ENCODE measurements at regions not wholly inside any gene's neighbourhood (a gene's known extent, or its start where the extent isn't known, plus 50 kb on each side); places are given as distances from the start of the nearest gene placed in this dataset.

DNA sequence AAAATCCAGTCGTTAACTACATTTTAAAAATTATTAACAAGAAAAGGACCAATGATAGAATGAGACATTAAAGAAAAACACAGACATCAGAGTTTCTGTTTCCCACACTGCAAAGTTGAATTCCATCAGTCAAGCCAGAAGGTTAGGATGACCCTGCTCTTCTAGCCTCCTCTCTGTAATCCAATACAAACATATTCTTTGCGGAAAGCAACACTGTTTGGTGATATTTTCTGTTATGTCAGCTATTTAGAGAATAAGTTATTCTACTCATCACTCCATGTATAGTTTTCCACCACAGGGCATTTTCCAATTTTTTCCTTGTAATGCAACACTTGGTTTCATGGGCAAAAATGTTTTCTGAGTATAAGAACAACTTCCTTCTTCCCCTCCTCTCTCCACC is 152.3 kb downstream of the EVX1 start:
- H3K9me2 ChIP-seq (ENCODE audit: insufficient read depth, low read length), result no peaks in the 10 kb centered on the region
- no peaks in the 10 kb centered on the region for H3K79me2 ChIP-seq (ENCODE audit: insufficient read depth, low read depth, low read length)
- POLR2A ChIA-PET, result no interaction called here
- TF ChIP-seq EZH2phosphoT487 (IDR thresholded peaks at IDR 0.05; ENCODE audit: borderline replicate concordance, low read depth, low read length), result no peak
- TF ChIP-seq, protein P1, sequence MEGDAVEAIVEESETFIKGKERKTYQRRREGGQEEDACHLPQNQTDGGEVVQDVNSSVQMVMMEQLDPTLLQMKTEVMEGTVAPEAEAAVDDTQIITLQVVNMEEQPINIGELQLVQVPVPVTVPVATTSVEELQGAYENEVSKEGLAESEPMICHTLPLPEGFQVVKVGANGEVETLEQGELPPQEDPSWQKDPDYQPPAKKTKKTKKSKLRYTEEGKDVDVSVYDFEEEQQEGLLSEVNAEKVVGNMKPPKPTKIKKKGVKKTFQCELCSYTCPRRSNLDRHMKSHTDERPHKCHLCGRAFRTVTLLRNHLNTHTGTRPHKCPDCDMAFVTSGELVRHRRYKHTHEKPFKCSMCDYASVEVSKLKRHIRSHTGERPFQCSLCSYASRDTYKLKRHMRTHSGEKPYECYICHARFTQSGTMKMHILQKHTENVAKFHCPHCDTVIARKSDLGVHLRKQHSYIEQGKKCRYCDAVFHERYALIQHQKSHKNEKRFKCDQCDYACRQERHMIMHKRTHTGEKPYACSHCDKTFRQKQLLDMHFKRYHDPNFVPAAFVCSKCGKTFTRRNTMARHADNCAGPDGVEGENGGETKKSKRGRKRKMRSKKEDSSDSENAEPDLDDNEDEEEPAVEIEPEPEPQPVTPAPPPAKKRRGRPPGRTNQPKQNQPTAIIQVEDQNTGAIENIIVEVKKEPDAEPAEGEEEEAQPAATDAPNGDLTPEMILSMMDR (conservative IDR thresholded peaks at IDR 0.05; ENCODE audit: low read length), result no peak
- no peak overlapping the region for H3K4me2 ChIP-seq (ENCODE audit: low read length)
- intact Hi-C loops (cut with micrococcal nuclease; ENCODE audit: unreplicated experiment), result no loop called here
- H3K9me3 ChIP-seq (ENCODE audit: low read length), result no peaks in the 10 kb centered on the region
- BruUV-seq (replicated peaks), result no TSS peak
- CTCF ChIA-PET (ENCODE audit: unreplicated experiment), result no interaction called here
- H2AFZ ChIP-seq (ENCODE audit: low read length), result no peak overlapping the region
- H3K27ac ChIP-seq (ENCODE audit: low read depth, low read length, poor library complexity, severe bottlenecking), result no peak overlapping the region
- no peak for DNase-seq (ENCODE audit: low spot score)
- H3K36me3 ChIP-seq (ENCODE audit: insufficient read depth, low read length), result no peaks in the 10 kb centered on the region
- H3K4me3 ChIP-seq (ENCODE audit: low read depth, low read length, poor library complexity, severe bottlenecking), result no peak overlapping the region
- peaks cover 2% of the 10 kb centered on the region for H3K4me1 ChIP-seq (ENCODE audit: insufficient read depth, low read length, poor library complexity, severe bottlenecking)
- H4K20me1 ChIP-seq (ENCODE audit: insufficient read depth, low read length), result no peaks in the 10 kb centered on the region

GRCh38 chr7:27395626-27396025 is 153.0 kb downstream of the EVX1 start:
- H4K20me1 ChIP-seq (ENCODE audit: insufficient read depth, low read length), result no peaks in the 10 kb centered on the region
- no peak overlapping the region for H2AFZ ChIP-seq (ENCODE audit: low read length)
- intact Hi-C loops (cut with micrococcal nuclease; ENCODE audit: unreplicated experiment), result no loop called here
- H3K4me1 ChIP-seq (ENCODE audit: insufficient read depth, low read length, poor library complexity, severe bottlenecking), result peaks cover 6% of the 10 kb centered on the region
- H3K9me3 ChIP-seq (ENCODE audit: low read length), result no peaks in the 10 kb centered on the region
- H3K9me2 ChIP-seq (ENCODE audit: insufficient read depth, low read length), result no peaks in the 10 kb centered on the region
- no peak overlapping the region for H3K4me3 ChIP-seq (ENCODE audit: low read depth, low read length, poor library complexity, severe bottlenecking)
- no peak overlapping the region for H3K27ac ChIP-seq (ENCODE audit: low read depth, low read length, poor library complexity, severe bottlenecking)
- H3K79me2 ChIP-seq (ENCODE audit: insufficient read depth, low read depth, low read length), result no peaks in the 10 kb centered on the region
- no peak for DNase-seq (ENCODE audit: low spot score)
- no peak overlapping the region for H3K4me2 ChIP-seq (ENCODE audit: low read length)
- CTCF ChIA-PET (ENCODE audit: unreplicated experiment), result no interaction called here
- BruUV-seq (replicated peaks), result no TSS peak
- POLR2A ChIA-PET, result no interaction called here
- TF ChIP-seq EZH2phosphoT487 (IDR thresholded peaks at IDR 0.05; ENCODE audit: borderline replicate concordance, low read depth, low read length), result no peak
- TF ChIP-seq, protein P1 (conservative IDR thresholded peaks at IDR 0.05; ENCODE audit: low read length), result no peak
- H3K36me3 ChIP-seq (ENCODE audit: insufficient read depth, low read length), result no peaks in the 10 kb centered on the region

DNA sequence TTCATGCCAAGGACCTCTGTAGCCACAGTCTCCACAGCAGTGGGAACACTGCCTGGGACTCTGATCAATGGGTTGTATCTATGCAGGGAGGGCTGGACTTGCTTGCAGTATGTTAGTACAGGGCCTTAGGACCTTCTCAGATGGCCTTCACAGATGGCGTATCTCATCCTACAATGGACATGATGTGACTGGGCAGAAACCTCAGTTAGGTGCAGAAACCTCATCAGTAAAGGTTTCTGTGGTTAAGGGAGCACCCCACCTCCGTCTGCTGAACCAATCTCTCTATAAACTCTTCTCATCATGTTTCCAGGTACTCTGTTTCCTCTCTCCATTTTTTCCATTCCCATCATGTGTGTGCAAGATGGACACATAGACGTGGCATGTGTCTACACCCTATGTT is 154.9 kb downstream of the EVX1 start:
- ChIA-PET POLR2A (no interaction called here), CTCF (ENCODE audit: unreplicated experiment) (no interaction called here)
- Histone ChIP-seq H3K9me2 (ENCODE audit: insufficient read depth, low read length) (no peaks in the 10 kb centered on the region), H3K4me2 (ENCODE audit: low read length) (no peak overlapping the region), H3K9me3 (ENCODE audit: low read length) (no peaks in the 10 kb centered on the region), H3K79me2 (ENCODE audit: insufficient read depth, low read depth, low read length) (no peaks in the 10 kb centered on the region), H4K20me1 (ENCODE audit: insufficient read depth, low read length) (no peaks in the 10 kb centered on the region), H3K4me3 (ENCODE audit: low read depth, low read length, poor library complexity, severe bottlenecking) (no peak overlapping the region), H3K36me3 (ENCODE audit: insufficient read depth, low read length) (no peaks in the 10 kb centered on the region), H3K4me1 (ENCODE audit: insufficient read depth, low read length, poor library complexity, severe bottlenecking) (peaks cover 6% of the 10 kb centered on the region), H3K27ac (ENCODE audit: low read depth, low read length, poor library complexity, severe bottlenecking) (no peak overlapping the region), H2AFZ (ENCODE audit: low read length) (no peak overlapping the region)
- BruUV-seq (replicated peaks), result no TSS peak
- no peak for TF ChIP-seq EZH2phosphoT487 (IDR thresholded peaks at IDR 0.05; ENCODE audit: borderline replicate concordance, low read depth, low read length)
- TF ChIP-seq, protein P1 (conservative IDR thresholded peaks at IDR 0.05; ENCODE audit: low read length), result no peak
- DNase-seq (ENCODE audit: low spot score), result no peak
- intact Hi-C loops (cut with micrococcal nuclease; ENCODE audit: unreplicated experiment), result no loop called here
